ENCODE measurements at regions not wholly inside any gene's neighbourhood (a gene's known extent, or its start where the extent isn't known, plus 50 kb on each side); places are given as distances from the start of the nearest gene placed in this dataset.

- H3K36me3 ChIP-seq = no peaks in the 10 kb centered on the region
- no peaks in the 10 kb centered on the region for H3K4me1 ChIP-seq (ENCODE audit: control insufficient read depth in 1 of 2, low read depth in 2 of 2)
- H3K27ac ChIP-seq = no peak overlapping the region
- no peak overlapping the region for H3K4me3 ChIP-seq
- TF ChIP-seq CTCF (IDR thresholded peaks at IDR 0.05) = no peak
- H3K27me3 ChIP-seq (replicated peaks; ENCODE audit: insufficient read depth) = no peaks in the 10 kb centered on the region
- H3K9me3 ChIP-seq = no peaks in the 10 kb centered on the region
- ATAC-seq (ENCODE audit: insufficient number of reproducible peaks, low FRiP score, low read depth) (no peak), DNase-seq (ENCODE audit: low spot score) (no peak)
These were observed 78.6 kb downstream of the LINC00237 start for GRCh38 chr20:21027569-21027968.

DNA sequence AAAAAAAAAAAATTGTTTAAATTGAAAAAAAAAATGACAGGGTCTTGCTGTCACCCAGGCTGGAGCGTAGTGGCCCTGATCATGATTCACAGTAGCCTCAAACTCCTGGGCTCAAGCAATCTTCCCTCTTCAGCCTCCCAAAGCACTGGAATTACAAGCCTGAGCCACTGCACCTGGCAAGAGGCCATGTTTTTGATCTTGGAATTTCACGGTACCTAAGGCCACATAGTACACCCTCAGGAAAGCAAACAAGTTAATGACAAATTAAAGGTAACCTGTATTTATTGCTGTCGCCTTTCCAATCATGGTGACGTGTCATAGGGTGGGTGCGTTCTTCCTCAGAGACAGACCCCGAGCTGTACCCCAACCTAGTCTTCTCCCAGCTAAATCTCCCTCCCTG, 79.2 kb downstream of the LINC00237 start:
- Histone ChIP-seq H3K4me3 (no peak overlapping the region), H3K9me3 (no peaks in the 10 kb centered on the region), H3K36me3 (no peaks in the 10 kb centered on the region), H3K27ac (no peak overlapping the region), H3K4me1 (ENCODE audit: control insufficient read depth in 1 of 2, low read depth in 2 of 2) (no peaks in the 10 kb centered on the region), H3K27me3 (replicated peaks; ENCODE audit: insufficient read depth) (no peaks in the 10 kb centered on the region)
- TF ChIP-seq CTCF (IDR thresholded peaks at IDR 0.05) = no peak
- no peak for ATAC-seq (ENCODE audit: insufficient number of reproducible peaks, low FRiP score, low read depth)
- no peak for DNase-seq (ENCODE audit: low spot score)

- no peaks in the 10 kb centered on the region for H3K9me3 ChIP-seq
- H3K27me3 ChIP-seq (replicated peaks; ENCODE audit: insufficient read depth) = no peaks in the 10 kb centered on the region
- no peaks in the 10 kb centered on the region for H3K36me3 ChIP-seq
- H3K4me1 ChIP-seq (ENCODE audit: control insufficient read depth in 1 of 2, low read depth in 2 of 2) = no peaks in the 10 kb centered on the region
- DNase-seq (ENCODE audit: low spot score) (no peak), ATAC-seq (ENCODE audit: insufficient number of reproducible peaks, low FRiP score, low read depth) (no peak)
- no peak for TF ChIP-seq CTCF (IDR thresholded peaks at IDR 0.05)
- no peak overlapping the region for H3K27ac ChIP-seq
- H3K4me3 ChIP-seq = no peak overlapping the region
These were observed 81.7 kb downstream of the LINC00237 start for GRCh38 chr20:21024420-21024819.

DNA sequence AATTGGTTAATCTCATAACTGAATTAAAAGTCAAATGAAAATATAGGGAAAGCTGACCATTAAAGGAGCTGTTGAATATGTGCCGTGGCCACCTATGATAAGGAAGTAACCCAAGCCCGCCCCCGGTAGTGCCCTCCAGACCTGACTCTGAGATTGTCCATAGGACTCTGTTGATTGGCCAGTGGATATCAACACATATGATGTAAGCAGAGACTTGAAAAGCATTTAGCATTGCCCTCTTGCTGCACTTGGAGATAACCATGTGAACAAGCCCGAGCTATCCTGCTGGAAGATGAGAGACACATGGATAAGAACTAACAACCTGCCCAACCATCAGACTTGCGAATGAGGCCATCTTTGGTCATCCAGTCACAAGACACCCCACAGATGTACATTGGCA, 83.2 kb downstream of the LINC00237 start:
- TF ChIP-seq CTCF (IDR thresholded peaks at IDR 0.05) = no peak
- H3K27me3 ChIP-seq (replicated peaks; ENCODE audit: insufficient read depth) = no peaks in the 10 kb centered on the region
- H3K4me1 ChIP-seq (ENCODE audit: control insufficient read depth in 1 of 2, low read depth in 2 of 2) = no peaks in the 10 kb centered on the region
- H3K27ac ChIP-seq = no peak overlapping the region
- ATAC-seq (ENCODE audit: insufficient number of reproducible peaks, low FRiP score, low read depth) (no peak), DNase-seq (ENCODE audit: low spot score) (no peak)
- no peaks in the 10 kb centered on the region for H3K9me3 ChIP-seq
- H3K36me3 ChIP-seq = no peaks in the 10 kb centered on the region
- no peak overlapping the region for H3K4me3 ChIP-seq

GRCh38 chr20:21021472-21021790, 84.7 kb downstream of the LINC00237 start:
- Histone ChIP-seq H3K36me3 (no peaks in the 10 kb centered on the region), H3K27me3 (replicated peaks; ENCODE audit: insufficient read depth) (no peaks in the 10 kb centered on the region), H3K9me3 (no peaks in the 10 kb centered on the region), H3K27ac (no peak overlapping the region), H3K4me1 (ENCODE audit: control insufficient read depth in 1 of 2, low read depth in 2 of 2) (no peaks in the 10 kb centered on the region), H3K4me3 (no peak overlapping the region)
- no peak for ATAC-seq (ENCODE audit: insufficient number of reproducible peaks, low FRiP score, low read depth)
- TF ChIP-seq CTCF (IDR thresholded peaks at IDR 0.05) = no peak
- DNase-seq (ENCODE audit: low spot score) = no peak
